ENCODE measurements at regions not wholly inside any gene's neighbourhood (a gene's known extent, or its start where the extent isn't known, plus 50 kb on each side); places are given as distances from the start of the nearest gene placed in this dataset.

DNA sequence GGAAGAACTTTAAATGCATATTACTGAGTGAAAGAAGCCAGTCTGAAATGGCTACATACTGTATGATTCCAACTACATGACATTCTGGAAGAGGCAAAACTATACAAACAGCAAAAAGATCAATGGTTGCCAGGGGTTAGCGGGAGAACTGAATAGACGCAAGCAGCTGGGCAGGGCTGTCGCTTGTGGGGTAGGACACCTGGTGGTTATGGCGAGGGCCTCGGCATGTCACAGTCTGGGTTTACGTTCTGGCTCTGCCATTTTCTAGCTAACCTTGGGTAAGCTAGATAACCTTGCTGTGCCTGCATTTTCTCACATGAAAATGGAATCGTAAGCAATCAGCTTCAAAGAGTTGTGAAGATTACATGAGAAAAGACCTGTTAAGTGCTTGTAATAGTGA lies 55.2 kb upstream of the SYT13 start:
- TF ChIP-seq GABPA (IDR thresholded peaks at IDR 0.05 in 1 of 2, conservative IDR thresholded peaks at IDR 0.05 in 1 of 2) (no peak), FOXA2 (IDR thresholded peaks at IDR 0.05) (no peak), NR2F2 (IDR thresholded peaks at IDR 0.05) (no peak), ZBTB33 (IDR thresholded peaks at IDR 0.05) (no peak), REST (IDR thresholded peaks at IDR 0.05) (no peak), TAF1 (conservative IDR thresholded peaks at IDR 0.05) (no peak), YY1 (IDR thresholded peaks at IDR 0.05) (no peak), SP1 (IDR thresholded peaks at IDR 0.05) (no peak), HNF4A (conservative IDR thresholded peaks at IDR 0.05) (no peak), CTCF (IDR thresholded peaks at IDR 0.05; ENCODE audit: low read depth, low read length, missing input control) (no peak), RXRA (IDR thresholded peaks at IDR 0.05) (no peak), FOXA1 (IDR thresholded peaks at IDR 0.05) (no peak), EGR1 (IDR thresholded peaks at IDR 0.05; ENCODE audit: low read depth in 2 of 2) (no peak), JUND (IDR thresholded peaks at IDR 0.05) (no peak), HNF4G (IDR thresholded peaks at IDR 0.05) (no peak), RAD21 (IDR thresholded peaks at IDR 0.05) (no peak)
- TF ChIP-seq, protein P1, sequence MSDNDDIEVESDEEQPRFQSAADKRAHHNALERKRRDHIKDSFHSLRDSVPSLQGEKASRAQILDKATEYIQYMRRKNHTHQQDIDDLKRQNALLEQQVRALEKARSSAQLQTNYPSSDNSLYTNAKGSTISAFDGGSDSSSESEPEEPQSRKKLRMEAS (IDR thresholded peaks at IDR 0.05), result no peak
- TF ChIP-seq, protein P2, sequence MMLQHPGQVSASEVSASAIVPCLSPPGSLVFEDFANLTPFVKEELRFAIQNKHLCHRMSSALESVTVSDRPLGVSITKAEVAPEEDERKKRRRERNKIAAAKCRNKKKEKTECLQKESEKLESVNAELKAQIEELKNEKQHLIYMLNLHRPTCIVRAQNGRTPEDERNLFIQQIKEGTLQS (IDR thresholded peaks at IDR 0.05), result no peak
- H3K27me3 ChIP-seq (ENCODE audit: control insufficient read depth in 4 of 4, insufficient read depth in 4 of 4, low read length in 3 of 4), result peaks cover 0 to 3% (median 0%) of the 10 kb centered on the region in 4 donors
- no peak overlapping the region for H3K4me3 ChIP-seq (ENCODE audit: low read depth in 1 of 3, low read length in 3 of 3)
- H3K36me3 ChIP-seq (ENCODE audit: control insufficient read depth in 4 of 4, insufficient read depth in 3 of 4, low read depth in 1 of 4, low read length in 3 of 4), result no peaks in the 10 kb centered on the region
- H3K9me3 ChIP-seq (ENCODE audit: control insufficient read depth in 4 of 4, low read length in 3 of 4), result no peaks in the 10 kb centered on the region
- H3K9ac ChIP-seq (ENCODE audit: low read depth in 1 of 2, low read length in 2 of 2), result no peak overlapping the region
- DNase-seq (ENCODE audit: low spot score), result no peak
- 88% methylated on average over 7 of the region's 7 CpGs for WGBS
- H3K4me1 ChIP-seq (ENCODE audit: control insufficient read depth in 4 of 4, insufficient read depth in 4 of 4, low read length in 3 of 4), result peaks cover 0 to 8% (median 3%) of the 10 kb centered on the region in 4 donors
- H3K27ac ChIP-seq (ENCODE audit: low read depth in 1 of 2, low read length in 2 of 2), result no peak overlapping the region

Measured in liver (tissue), 8 donors.